GM13977 (cell line): ENCODE measurements at regions not wholly inside any gene's neighbourhood (a gene's known extent, or its start where the extent isn't known, plus 50 kb on each side); places are given as distances from the start of the nearest gene placed in this dataset.

Experiments used
- DNase-seq: peaks from one replicate; pipeline ENCODE4 v3.0.0; 2012; ENCODE audit warnings: low spot score
- in situ Hi-C: fragments of 300-500 bp; cut with MboI; formaldehyde crosslinking; loops from one replicate; pipeline ENCODE4 v1.12.0; 2022; ENCODE audit warnings: low sequenced_read_pairs, low pct_unique_long_range_greater_than_20kb, mixed read lengths, inconsistent platforms; ENCODE audit not compliant: unreplicated experiment
- TF ChIP-seq, protein P1 (sequence below): IDR thresholded peaks from 2 replicates; pipeline ENCODE4 v1.5.1; 2012; ENCODE audit warnings: mild to moderate bottlenecking, control low read depth; ENCODE audit not compliant: insufficient read depth; ENCODE audit errors: extremely low read depth, missing control alignments

DNA sequence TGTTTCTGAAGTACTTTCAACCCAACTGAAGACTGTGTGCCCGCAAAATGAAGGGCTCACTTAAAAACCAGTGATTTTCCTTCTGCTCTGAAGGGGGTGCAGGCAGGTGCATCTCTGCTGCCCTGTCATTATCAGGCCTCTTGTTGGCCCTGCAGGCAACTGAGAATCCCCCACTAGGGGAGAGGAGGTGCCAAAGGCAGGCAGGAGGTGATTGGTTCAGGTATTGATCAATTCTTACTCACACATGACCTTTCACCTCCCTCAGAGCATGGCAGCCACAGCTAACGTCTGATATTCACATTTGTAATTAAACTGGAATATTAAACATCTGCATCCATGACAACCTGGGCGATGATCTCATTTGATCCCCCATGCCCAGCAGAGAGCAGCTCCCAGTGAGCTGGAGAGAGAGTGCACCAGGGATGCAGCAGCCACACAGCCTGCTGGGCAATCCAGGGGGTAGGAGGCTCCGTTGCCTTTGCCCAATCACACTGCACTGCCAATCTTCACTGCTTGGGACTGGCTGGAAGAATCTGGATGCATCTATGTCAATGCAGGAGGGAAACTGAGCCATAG is 267.9 kb upstream of the TSHZ3 start:
- DNase-seq, result no peak
- in situ Hi-C loops, result no loop called here
- TF ChIP-seq, protein P1, sequence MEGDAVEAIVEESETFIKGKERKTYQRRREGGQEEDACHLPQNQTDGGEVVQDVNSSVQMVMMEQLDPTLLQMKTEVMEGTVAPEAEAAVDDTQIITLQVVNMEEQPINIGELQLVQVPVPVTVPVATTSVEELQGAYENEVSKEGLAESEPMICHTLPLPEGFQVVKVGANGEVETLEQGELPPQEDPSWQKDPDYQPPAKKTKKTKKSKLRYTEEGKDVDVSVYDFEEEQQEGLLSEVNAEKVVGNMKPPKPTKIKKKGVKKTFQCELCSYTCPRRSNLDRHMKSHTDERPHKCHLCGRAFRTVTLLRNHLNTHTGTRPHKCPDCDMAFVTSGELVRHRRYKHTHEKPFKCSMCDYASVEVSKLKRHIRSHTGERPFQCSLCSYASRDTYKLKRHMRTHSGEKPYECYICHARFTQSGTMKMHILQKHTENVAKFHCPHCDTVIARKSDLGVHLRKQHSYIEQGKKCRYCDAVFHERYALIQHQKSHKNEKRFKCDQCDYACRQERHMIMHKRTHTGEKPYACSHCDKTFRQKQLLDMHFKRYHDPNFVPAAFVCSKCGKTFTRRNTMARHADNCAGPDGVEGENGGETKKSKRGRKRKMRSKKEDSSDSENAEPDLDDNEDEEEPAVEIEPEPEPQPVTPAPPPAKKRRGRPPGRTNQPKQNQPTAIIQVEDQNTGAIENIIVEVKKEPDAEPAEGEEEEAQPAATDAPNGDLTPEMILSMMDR, result no peak

DNA sequence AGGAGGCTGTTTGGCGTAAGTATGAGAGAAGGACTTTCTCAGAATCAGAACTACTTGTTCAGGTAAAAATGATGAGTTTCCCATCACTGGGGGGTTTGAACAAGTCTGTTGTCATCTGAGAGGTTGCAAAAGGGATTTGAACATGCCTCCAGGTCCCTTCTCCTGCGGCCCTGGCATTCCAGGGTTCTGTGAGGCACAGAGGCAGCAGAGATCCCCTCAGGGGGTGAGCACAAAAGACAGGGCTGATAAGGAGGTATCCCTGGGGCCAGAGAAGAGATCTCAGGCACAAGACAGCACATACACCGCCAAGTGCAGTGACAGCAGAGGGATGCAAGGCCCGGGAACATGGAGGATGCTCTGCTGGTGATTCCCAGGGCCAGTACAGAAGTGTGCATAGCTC is 275.8 kb upstream of the TSHZ3 start:
- DNase-seq, result no peak
- TF ChIP-seq, protein P1, result no peak
- in situ Hi-C loops, result no loop called here

DNA sequence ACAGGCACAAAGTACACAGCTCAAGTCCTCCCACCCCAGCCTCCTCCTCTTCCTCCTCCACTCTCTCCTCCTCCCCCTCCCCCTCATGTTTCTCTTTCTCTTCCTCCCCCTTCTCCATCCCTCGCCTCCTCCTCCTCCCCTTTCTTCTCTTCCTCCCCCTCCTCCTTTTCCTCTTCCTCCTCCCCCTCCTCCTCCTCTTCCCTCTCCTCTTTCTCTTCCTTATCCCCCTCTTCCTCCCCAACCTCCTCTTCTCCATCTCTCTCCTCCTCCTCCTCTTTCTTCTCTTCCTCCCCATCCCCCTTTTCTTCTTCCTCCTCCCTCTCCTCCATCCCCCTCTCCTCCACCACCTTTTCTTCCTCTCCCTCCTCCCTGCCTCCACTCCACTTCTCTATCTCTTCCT is 276.3 kb upstream of the TSHZ3 start:
- in situ Hi-C loops, result no loop called here
- DNase-seq, result no peak
- TF ChIP-seq, protein P1, result no peak

DNA sequence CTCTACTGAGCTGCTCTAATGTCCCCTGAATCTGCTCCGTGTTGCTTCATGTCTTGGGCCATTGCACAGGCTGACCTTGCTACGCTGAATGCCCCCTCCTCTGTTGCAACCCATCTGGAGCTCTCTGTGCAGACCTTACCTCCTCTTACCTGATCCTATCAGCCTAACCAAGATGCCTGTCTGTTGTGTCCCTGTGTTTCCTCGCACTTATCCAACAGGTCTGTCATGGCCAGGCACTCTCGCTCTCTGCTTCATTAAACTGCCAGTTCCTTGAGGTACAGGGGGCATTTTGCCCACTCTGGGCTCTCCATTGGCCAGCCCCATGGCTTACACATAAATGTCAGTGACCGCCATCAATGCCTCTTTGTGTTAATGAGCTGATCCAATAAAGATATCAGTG is 277.7 kb upstream of the TSHZ3 start:
- no peak for DNase-seq
- TF ChIP-seq, protein P1, result no peak
- in situ Hi-C loops, result no loop called here

DNA sequence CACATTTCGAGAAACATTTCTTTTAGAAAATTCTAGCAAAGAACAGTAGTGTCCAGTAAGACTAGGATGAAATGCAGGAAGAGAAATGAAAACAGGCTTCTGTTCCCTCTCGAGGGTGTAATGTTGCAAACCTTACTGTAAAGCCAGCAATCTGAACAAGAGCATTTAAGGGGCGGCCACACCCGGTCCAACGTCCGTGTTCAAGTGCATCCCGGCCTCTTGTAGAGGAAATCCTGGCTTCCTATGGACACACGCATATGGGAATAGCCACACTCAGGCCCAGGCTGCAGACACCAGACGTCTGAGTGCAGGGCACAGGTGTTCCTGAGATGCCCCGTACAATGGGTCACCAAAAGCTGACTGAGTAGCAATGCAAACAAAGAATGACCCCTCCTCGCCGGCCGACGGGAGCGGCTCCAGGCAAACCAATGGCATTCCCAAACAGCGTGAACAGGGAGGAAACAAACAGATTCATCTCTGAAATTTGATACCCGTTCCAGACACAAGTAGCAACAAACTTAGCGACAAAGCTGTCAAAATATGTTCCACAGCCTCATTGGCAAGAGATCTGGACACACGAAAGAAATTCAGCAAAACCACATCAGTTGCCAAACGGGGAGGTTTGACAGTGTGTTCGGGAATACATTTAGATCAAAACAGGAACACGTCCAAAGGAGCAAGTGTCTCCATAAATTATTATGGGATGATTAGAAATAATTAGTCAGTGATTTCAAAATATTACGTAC is 278.6 kb upstream of the TSHZ3 start:
- in situ Hi-C loops, result no loop called here
- TF ChIP-seq, protein P1, result no peak
- DNase-seq, result no peak

DNA sequence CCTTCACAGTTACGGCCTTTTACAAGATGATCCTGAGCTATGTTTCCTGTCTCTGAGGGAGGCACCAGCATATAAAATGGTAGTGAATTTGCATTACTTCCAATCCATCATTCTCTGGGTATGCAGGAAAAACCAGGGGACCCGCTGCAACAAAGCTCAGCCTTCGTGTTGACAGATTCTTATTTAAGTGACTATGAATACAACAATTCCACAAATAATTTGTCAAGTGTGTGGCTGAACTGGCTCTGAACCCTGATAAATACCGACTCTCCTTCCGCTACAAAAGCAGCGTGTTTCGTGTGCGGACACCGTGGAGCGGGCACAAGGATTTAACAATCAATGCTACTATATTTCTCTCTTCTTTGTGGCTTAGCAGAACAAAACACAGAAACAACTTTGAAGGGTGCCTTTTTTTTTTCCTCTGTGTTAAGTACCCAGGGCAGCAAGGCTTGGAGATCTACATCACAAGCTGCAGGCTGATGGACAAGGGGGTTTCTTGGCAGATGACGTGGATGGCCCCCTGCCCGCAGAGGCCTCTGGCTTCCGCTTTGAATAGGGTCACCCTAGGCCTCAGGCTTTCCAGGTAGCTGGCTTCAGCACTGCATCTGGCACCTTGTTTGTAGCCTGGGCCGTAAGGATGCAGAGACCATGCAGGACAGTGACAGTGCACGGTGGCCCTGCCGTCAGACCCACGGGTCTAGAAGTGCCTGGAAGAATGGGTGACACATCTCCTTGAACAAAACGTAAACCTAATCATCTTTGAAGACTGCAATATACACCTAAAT is 280.5 kb upstream of the TSHZ3 start:
- DNase-seq, result no peak
- TF ChIP-seq, protein P1, result no peak
- in situ Hi-C loops, result no loop called here
